ENCODE measurements at regions not wholly inside any gene's neighbourhood (a gene's known extent, or its start where the extent isn't known, plus 50 kb on each side); places are given as distances from the start of the nearest gene placed in this dataset.

GRCh38 chr4:106522839-106523238 is 154.3 kb upstream of the GIMD1 start:
- Histone ChIP-seq H3K27ac (ENCODE audit: low read depth, low read length) (no peak overlapping the region), H3K4me2 (ENCODE audit: low read length) (no peak overlapping the region), H3K9ac (ENCODE audit: low read length) (no peak overlapping the region), H4K8ac (ENCODE audit: low read depth, low read length) (no peak overlapping the region), H3K4ac (ENCODE audit: low read depth, low read length) (no peak overlapping the region), H3K27me3 (ENCODE audit: insufficient read depth, low read length, poor library complexity) (no peaks in the 10 kb centered on the region), H2BK120ac (ENCODE audit: low read depth, low read length) (no peak overlapping the region), H4K5ac (ENCODE audit: low read length) (no peak overlapping the region), H3K79me1 (ENCODE audit: low read length) (no peaks in the 10 kb centered on the region), H3K79me2 (ENCODE audit: control insufficient read depth, insufficient read depth, low read length) (no peaks in the 10 kb centered on the region), H3K4me1 (ENCODE audit: control insufficient read depth, low read depth, low read length) (no peaks in the 10 kb centered on the region), H3K4me3 (ENCODE audit: low read length) (no peak overlapping the region), H3K23ac (ENCODE audit: low read length) (no peak overlapping the region), H2BK5ac (ENCODE audit: low read length) (no peak overlapping the region), H3K36me3 (ENCODE audit: control insufficient read depth, insufficient read depth, low read length) (no peaks in the 10 kb centered on the region), H3K56ac (ENCODE audit: low read length) (no peak overlapping the region), H3K18ac (ENCODE audit: low read length) (no peak overlapping the region), H2BK15ac (replicated peaks; ENCODE audit: low read depth) (no peak overlapping the region), H2AK5ac (ENCODE audit: low read length) (no peak overlapping the region)
- no CpG with 5 or more reads among the region's 8 CpGs for WGBS (ENCODE audit: extremely low coverage, insufficient coverage, low lambda C conversion rate)
- no peak for DNase-seq

GRCh38 chr4:106512706-106513105 is 144.1 kb upstream of the GIMD1 start:
- no peak overlapping the region for H3K9ac ChIP-seq (ENCODE audit: low read length)
- no CpG with 5 or more reads among the region's 2 CpGs for WGBS (ENCODE audit: extremely low coverage, insufficient coverage, low lambda C conversion rate)
- DNase-seq = no peak
- H3K4me2 ChIP-seq (ENCODE audit: low read length) = no peak overlapping the region
- no peaks in the 10 kb centered on the region for H3K4me1 ChIP-seq (ENCODE audit: control insufficient read depth, low read depth, low read length)
- no peak overlapping the region for H2BK15ac ChIP-seq (replicated peaks; ENCODE audit: low read depth)
- no peak overlapping the region for H3K4me3 ChIP-seq (ENCODE audit: low read length)
- no peaks in the 10 kb centered on the region for H3K27me3 ChIP-seq (ENCODE audit: insufficient read depth, low read length, poor library complexity)
- H2BK5ac ChIP-seq (ENCODE audit: low read length) = no peak overlapping the region
- H4K5ac ChIP-seq (ENCODE audit: low read length) = no peak overlapping the region
- H3K79me2 ChIP-seq (ENCODE audit: control insufficient read depth, insufficient read depth, low read length) = no peaks in the 10 kb centered on the region
- no peak overlapping the region for H3K18ac ChIP-seq (ENCODE audit: low read length)
- H3K4ac ChIP-seq (ENCODE audit: low read depth, low read length) = no peak overlapping the region
- no peak overlapping the region for H2BK120ac ChIP-seq (ENCODE audit: low read depth, low read length)
- no peak overlapping the region for H2AK5ac ChIP-seq (ENCODE audit: low read length)
- H4K8ac ChIP-seq (ENCODE audit: low read depth, low read length) = no peak overlapping the region
- H3K23ac ChIP-seq (ENCODE audit: low read length) = no peak overlapping the region
- H3K27ac ChIP-seq (ENCODE audit: low read depth, low read length) = no peak overlapping the region
- H3K79me1 ChIP-seq (ENCODE audit: low read length) = no peaks in the 10 kb centered on the region
- no peaks in the 10 kb centered on the region for H3K36me3 ChIP-seq (ENCODE audit: control insufficient read depth, insufficient read depth, low read length)
- no peak overlapping the region for H3K56ac ChIP-seq (ENCODE audit: low read length)

- no peak overlapping the region for H4K5ac ChIP-seq (ENCODE audit: low read length)
- no peak overlapping the region for H2AK5ac ChIP-seq (ENCODE audit: low read length)
- no peaks in the 10 kb centered on the region for H3K79me1 ChIP-seq (ENCODE audit: low read length)
- no peak overlapping the region for H3K56ac ChIP-seq (ENCODE audit: low read length)
- no peak overlapping the region for H2BK5ac ChIP-seq (ENCODE audit: low read length)
- no peak overlapping the region for H3K4me3 ChIP-seq (ENCODE audit: low read length)
- no peaks in the 10 kb centered on the region for H3K79me2 ChIP-seq (ENCODE audit: control insufficient read depth, insufficient read depth, low read length)
- no peaks in the 10 kb centered on the region for H3K36me3 ChIP-seq (ENCODE audit: control insufficient read depth, insufficient read depth, low read length)
- no peak overlapping the region for H2BK120ac ChIP-seq (ENCODE audit: low read depth, low read length)
- no CpG with 5 or more reads among the region's 3 CpGs for WGBS (ENCODE audit: extremely low coverage, insufficient coverage, low lambda C conversion rate)
- no peak overlapping the region for H2BK15ac ChIP-seq (replicated peaks; ENCODE audit: low read depth)
- no peaks in the 10 kb centered on the region for H3K4me1 ChIP-seq (ENCODE audit: control insufficient read depth, low read depth, low read length)
- H3K18ac ChIP-seq (ENCODE audit: low read length) = no peak overlapping the region
- no peak overlapping the region for H3K9ac ChIP-seq (ENCODE audit: low read length)
- H3K27ac ChIP-seq (ENCODE audit: low read depth, low read length) = no peak overlapping the region
- no peak overlapping the region for H3K4me2 ChIP-seq (ENCODE audit: low read length)
- H4K8ac ChIP-seq (ENCODE audit: low read depth, low read length) = no peak overlapping the region
- no peak for DNase-seq
- H3K4ac ChIP-seq (ENCODE audit: low read depth, low read length) = no peak overlapping the region
- H3K27me3 ChIP-seq (ENCODE audit: insufficient read depth, low read length, poor library complexity) = no peaks in the 10 kb centered on the region
- H3K23ac ChIP-seq (ENCODE audit: low read length) = no peak overlapping the region
Observed at GRCh38 chr4:106507440-106507839, 138.9 kb upstream of the GIMD1 start.

- H4K8ac ChIP-seq (ENCODE audit: low read depth, low read length) = no peak overlapping the region
- H3K23ac ChIP-seq (ENCODE audit: low read length) = no peak overlapping the region
- H3K27ac ChIP-seq (ENCODE audit: low read depth, low read length) = no peak overlapping the region
- H3K9ac ChIP-seq (ENCODE audit: low read length) = no peak overlapping the region
- no peaks in the 10 kb centered on the region for H3K79me1 ChIP-seq (ENCODE audit: low read length)
- H3K56ac ChIP-seq (ENCODE audit: low read length) = no peak overlapping the region
- H3K79me2 ChIP-seq (ENCODE audit: control insufficient read depth, insufficient read depth, low read length) = no peaks in the 10 kb centered on the region
- no peak overlapping the region for H3K4me3 ChIP-seq (ENCODE audit: low read length)
- no peak overlapping the region for H3K4ac ChIP-seq (ENCODE audit: low read depth, low read length)
- no peak overlapping the region for H2AK5ac ChIP-seq (ENCODE audit: low read length)
- no peaks in the 10 kb centered on the region for H3K36me3 ChIP-seq (ENCODE audit: control insufficient read depth, insufficient read depth, low read length)
- no peaks in the 10 kb centered on the region for H3K4me1 ChIP-seq (ENCODE audit: control insufficient read depth, low read depth, low read length)
- H2BK5ac ChIP-seq (ENCODE audit: low read length) = no peak overlapping the region
- no peak overlapping the region for H3K18ac ChIP-seq (ENCODE audit: low read length)
- no CpG with 5 or more reads among the region's 3 CpGs for WGBS (ENCODE audit: extremely low coverage, insufficient coverage, low lambda C conversion rate)
- H4K5ac ChIP-seq (ENCODE audit: low read length) = no peak overlapping the region
- no peak overlapping the region for H2BK120ac ChIP-seq (ENCODE audit: low read depth, low read length)
- no peak overlapping the region for H3K4me2 ChIP-seq (ENCODE audit: low read length)
- H3K27me3 ChIP-seq (ENCODE audit: insufficient read depth, low read length, poor library complexity) = no peaks in the 10 kb centered on the region
- no peak for DNase-seq
- H2BK15ac ChIP-seq (replicated peaks; ENCODE audit: low read depth) = no peak overlapping the region
Observed at GRCh38 chr4:106503116-106504050, 134.8 kb upstream of the GIMD1 start.

- H3K79me1 ChIP-seq (ENCODE audit: low read length) = no peaks in the 10 kb centered on the region
- H2BK120ac ChIP-seq (ENCODE audit: low read depth, low read length) = no peak overlapping the region
- H3K4me2 ChIP-seq (ENCODE audit: low read length) = no peak overlapping the region
- no peak overlapping the region for H3K18ac ChIP-seq (ENCODE audit: low read length)
- H4K5ac ChIP-seq (ENCODE audit: low read length) = no peak overlapping the region
- no peak overlapping the region for H3K4ac ChIP-seq (ENCODE audit: low read depth, low read length)
- no CpG with 5 or more reads among the region's 11 CpGs for WGBS (ENCODE audit: extremely low coverage, insufficient coverage, low lambda C conversion rate)
- H3K27me3 ChIP-seq (ENCODE audit: insufficient read depth, low read length, poor library complexity) = no peaks in the 10 kb centered on the region
- no peak overlapping the region for H2BK5ac ChIP-seq (ENCODE audit: low read length)
- no peaks in the 10 kb centered on the region for H3K79me2 ChIP-seq (ENCODE audit: control insufficient read depth, insufficient read depth, low read length)
- H4K8ac ChIP-seq (ENCODE audit: low read depth, low read length) = no peak overlapping the region
- no peak overlapping the region for H3K56ac ChIP-seq (ENCODE audit: low read length)
- H3K4me1 ChIP-seq (ENCODE audit: control insufficient read depth, low read depth, low read length) = no peaks in the 10 kb centered on the region
- no peak overlapping the region for H3K23ac ChIP-seq (ENCODE audit: low read length)
- H2AK5ac ChIP-seq (ENCODE audit: low read length) = no peak overlapping the region
- no peaks in the 10 kb centered on the region for H3K36me3 ChIP-seq (ENCODE audit: control insufficient read depth, insufficient read depth, low read length)
- no peak overlapping the region for H3K9ac ChIP-seq (ENCODE audit: low read length)
- H3K27ac ChIP-seq (ENCODE audit: low read depth, low read length) = no peak overlapping the region
- no peak overlapping the region for H3K4me3 ChIP-seq (ENCODE audit: low read length)
- H2BK15ac ChIP-seq (replicated peaks; ENCODE audit: low read depth) = no peak overlapping the region
- DNase-seq = peak; percentile 90
Observed at GRCh38 chr4:106502106-106502699, 133.6 kb upstream of the GIMD1 start.

All from mesendoderm (in vitro differentiated cells).